Putamen (tissue), 1 donor: ENCODE measurements at regions not wholly inside any gene's neighbourhood (a gene's known extent, or its start where the extent isn't known, plus 50 kb on each side); places are given as distances from the start of the nearest gene placed in this dataset.
"Not testable (repeated sequence)": the region's sequence is repeated elsewhere in the genome, so short reads cannot be mapped to it uniquely, and the experiment has no call there.

Experiments used
- DNase-seq: peaks from one replicate; pipeline ENCODE4 v3.0.0-alpha.2; 2016; ENCODE audit warnings: low spot score

GRCh38 chr6:8361259-8361658 is 74.1 kb downstream of the SLC35B3 start:
- no peak for DNase-seq

- no peak for DNase-seq
These were observed 82.4 kb downstream of the SLC35B3 start for GRCh38 chr6:8352966-8353340.

- DNase-seq, result no peak
These were observed 82.9 kb downstream of the SLC35B3 start for GRCh38 chr6:8352335-8352965.

GRCh38 chr6:8343600-8343999 is 91.7 kb downstream of the SLC35B3 start:
- no peak for DNase-seq

- DNase-seq, result no peak
These were observed 93.0 kb downstream of the SLC35B3 start for GRCh38 chr6:8342241-8342819.

GRCh38 chr6:8337147-8337546 is 98.2 kb downstream of the SLC35B3 start:
- no peak for DNase-seq

GRCh38 chr6:8336406-8337057 is 98.8 kb downstream of the SLC35B3 start:
- no peak for DNase-seq

- no peak for DNase-seq
These were observed 99.4 kb downstream of the SLC35B3 start for GRCh38 chr6:8335896-8336295.

- no peak for DNase-seq
These were observed 100.0 kb downstream of the SLC35B3 start for GRCh38 chr6:8335381-8335780.

GRCh38 chr6:8334113-8334512 is 101.2 kb downstream of the SLC35B3 start:
- DNase-seq, result no peak

- DNase-seq, result no peak
These were observed 105.8 kb downstream of the SLC35B3 start for GRCh38 chr6:8329562-8329961.

- no peak for DNase-seq
These were observed 109.6 kb downstream of the SLC35B3 start for GRCh38 chr6:8325743-8326142.

GRCh38 chr6:8322659-8323058 is 112.7 kb downstream of the SLC35B3 start:
- DNase-seq, result no peak

GRCh38 chr6:8321671-8322404 is 113.5 kb downstream of the SLC35B3 start:
- DNase-seq, result no peak

- DNase-seq, result no peak
These were observed 120.2 kb downstream of the SLC35B3 start for GRCh38 chr6:8315154-8315553.

- no peak for DNase-seq
These were observed 133.8 kb downstream of the SLC35B3 start for GRCh38 chr6:8301502-8301901.

GRCh38 chr6:8299034-8299433 is 136.3 kb downstream of the SLC35B3 start:
- no peak for DNase-seq

- not testable (repeated sequence) for DNase-seq
These were observed 152.4 kb downstream of the SLC35B3 start for GRCh38 chr6:8282946-8283345.

GRCh38 chr6:8282380-8282779 is 153.0 kb downstream of the SLC35B3 start:
- no peak for DNase-seq

GRCh38 chr6:8279041-8279805 is 156.1 kb downstream of the SLC35B3 start:
- no peak for DNase-seq

GRCh38 chr6:8278562-8278961 is 156.8 kb downstream of the SLC35B3 start:
- no peak for DNase-seq

GRCh38 chr6:8277769-8278168 is 157.6 kb downstream of the SLC35B3 start:
- no peak for DNase-seq
